H1 (cell line): ENCODE measurements at regions not wholly inside any gene's neighbourhood (a gene's known extent, or its start where the extent isn't known, plus 50 kb on each side); places are given as distances from the start of the nearest gene placed in this dataset.
"Not testable (repeated sequence)": the region's sequence is repeated elsewhere in the genome, so short reads cannot be mapped to it uniquely, and the experiment has no call there.

ENCODE experiments used
- CTCF ChIA-PET: fragments of 300-600 bp; sonication (Branson Sonifier 250); formaldehyde crosslinking; loops from one replicate; lab custom pipeline; 2021; ENCODE audit not compliant: partially characterized antibody; lab: Charles Lee
- POLR2A ChIA-PET: fragments of 300-600 bp; sonication (Branson Sonifier 250); formaldehyde crosslinking; loops from one replicate; lab custom pipeline; 2021; ENCODE audit warnings: inconsistent platforms; ENCODE audit not compliant: partially characterized antibody; lab: Charles Lee
- DNase-seq, 2 experiments: peaks; one replicate each; pipeline versions ENCODE4 v3.0.0 to v3.0.0-alpha.2; 2010 to 2022; ENCODE audit warnings: low spot score in 2 of 2, low read depth in 1 of 2, mixed read lengths in 1 of 2
- FAIRE-seq: peaks from 2 replicates; lab custom pipeline; 2011; peaks lifted over from hg19 to GRCh38; lab: Jason Lieb, UNC
- H2AFZ ChIP-seq: 2 replicates; pipeline ENCODE4 v1.8.1; 2012; ENCODE audit warnings: low read length, inconsistent platforms
- H2AK5ac ChIP-seq: 2 replicates; pipeline ENCODE4 v1.6.1; 2013; ENCODE audit warnings: low read depth, low read length
- H2BK120ac ChIP-seq: replicated peaks from 2 replicates; pipeline ENCODE3; 2013; ENCODE audit warnings: low read depth, low read length, inconsistent platforms
- H2BK12ac ChIP-seq: 2 replicates; pipeline ENCODE4 v1.6.1; 2013; ENCODE audit warnings: low read depth, low read length
- H2BK15ac ChIP-seq: 2 replicates; pipeline ENCODE4 v1.6.1; 2013; ENCODE audit warnings: low read length
- H2BK20ac ChIP-seq: 2 replicates; pipeline ENCODE4 v1.6.1; 2013; ENCODE audit warnings: low read length
- H2BK5ac ChIP-seq: 2 replicates; pipeline ENCODE4 v1.6.1; 2013; ENCODE audit warnings: low read depth, low read length
- H3K14ac ChIP-seq: 2 replicates; pipeline ENCODE4 v1.6.1; 2013; ENCODE audit warnings: inconsistent platforms; ENCODE audit not compliant: insufficient read length
- H3K18ac ChIP-seq: 2 replicates; pipeline ENCODE4 v1.6.1; 2013; ENCODE audit warnings: low read length; ENCODE audit errors: extremely low read depth
- H3K23ac ChIP-seq: 2 replicates; pipeline ENCODE4 v1.6.1; 2013; ENCODE audit warnings: inconsistent platforms; ENCODE audit not compliant: insufficient read length
- H3K23me2 ChIP-seq: 2 replicates; pipeline ENCODE4 v1.6.1; 2013; ENCODE audit warnings: low read depth, low read length
- H3K27ac ChIP-seq: 2 replicates; pipeline ENCODE4 v1.6.1; 2011; ENCODE audit warnings: low read depth, low read length, inconsistent platforms
- H3K27me3 ChIP-seq, 4 experiments: replicated peaks in 1 of 4; 1 replicate in 1 of 4; 2 replicates in 3 of 4; pipeline versions ENCODE4 v1.6.1 to v1.8.1; 2011 to 2013; ENCODE audit warnings: low read length in 3 of 4, mild to moderate bottlenecking in 3 of 4, inconsistent platforms in 2 of 4, mixed read lengths in 2 of 4, moderate library complexity in 1 of 4; ENCODE audit not compliant: control insufficient read depth in 3 of 4, insufficient read depth in 3 of 4; ENCODE audit errors: extremely low read depth in 1 of 4
- H3K36me3 ChIP-seq, 4 experiments: 2 replicates each; pipeline versions ENCODE4 v1.6.1 to v1.8.1; 2011 to 2013; ENCODE audit warnings: mild to moderate bottlenecking in 4 of 4, low read length in 3 of 4, moderate library complexity in 2 of 4, control low read depth in 1 of 4, inconsistent platforms in 1 of 4; ENCODE audit not compliant: insufficient read depth in 4 of 4, control insufficient read depth in 2 of 4
- H3K4ac ChIP-seq: replicated peaks from 2 replicates; pipeline ENCODE3; 2013; ENCODE audit warnings: low read length, low read depth, mixed read lengths, inconsistent platforms; ENCODE audit not compliant: insufficient read length
- H3K4me1 ChIP-seq, 4 experiments: replicated peaks in 1 of 4; 1 replicate in 1 of 4; 2 replicates in 3 of 4; pipeline versions ENCODE4 v1.6.1 to v1.8.1; 2011 to 2013; ENCODE audit warnings: low read length in 3 of 4, inconsistent platforms in 2 of 4, mixed read lengths in 1 of 4; ENCODE audit not compliant: insufficient read depth in 4 of 4, control insufficient read depth in 3 of 4
- H3K4me2 ChIP-seq, 2 experiments: 2 replicates each; pipeline versions ENCODE4 v1.6.1 to v1.8.1; 2011 to 2013; ENCODE audit warnings: low read depth in 2 of 2, low read length in 2 of 2, control low read depth in 1 of 2, inconsistent platforms in 1 of 2, mild to moderate bottlenecking in 1 of 2; ENCODE audit not compliant: insufficient read depth in 1 of 2
- H3K4me3 ChIP-seq, 4 experiments: fragments of 200-600, 300-600 bp in 1 of 4; sonication (generic), shearing (Covaris generic), sonication (Bioruptor Twin) in 1 of 4; 2 replicates each; pipeline versions ENCODE4 v1.5.1 to v1.8.1; 2011 to 2016; ENCODE audit warnings: low read length in 4 of 4, low read depth in 3 of 4, control low read depth in 2 of 4, inconsistent platforms in 2 of 4, mild to moderate bottlenecking in 2 of 4, mixed read lengths in 1 of 4, moderate library complexity in 1 of 4; ENCODE audit not compliant: insufficient read depth in 2 of 4; ENCODE audit errors: extremely low read depth in 1 of 4
- H3K56ac ChIP-seq: replicated peaks from 2 replicates; pipeline ENCODE3; 2013; ENCODE audit warnings: low read depth, mild to moderate bottlenecking, mixed read lengths, low read length, inconsistent platforms; ENCODE audit not compliant: insufficient read length
- H3K79me1 ChIP-seq: 2 replicates; pipeline ENCODE4 v1.6.1; 2013; ENCODE audit warnings: low read depth, low read length, control low read depth
- H3K79me2 ChIP-seq, 2 experiments: 2 replicates each; pipeline versions ENCODE4 v1.6.1 to v1.8.1; 2012 to 2013; ENCODE audit warnings: low read length in 2 of 2, mild to moderate bottlenecking in 2 of 2, inconsistent platforms in 1 of 2; ENCODE audit not compliant: insufficient read depth in 2 of 2, control insufficient read depth in 1 of 2
- H3K9ac ChIP-seq, 4 experiments: replicated peaks in 1 of 4; 1 replicate in 1 of 4; 2 replicates in 3 of 4; pipeline versions ENCODE4 v1.6.1 to v1.8.1; 2011 to 2013; ENCODE audit warnings: low read depth in 3 of 4, low read length in 3 of 4, control low read depth in 2 of 4, mild to moderate bottlenecking in 2 of 4, moderate library complexity in 2 of 4, inconsistent platforms in 1 of 4; ENCODE audit errors: extremely low read depth in 1 of 4
- H3K9me3 ChIP-seq, 2 experiments: 2 replicates each; pipeline versions ENCODE4 v1.6.1 to v1.8.1; 2012 to 2013; ENCODE audit warnings: mild to moderate bottlenecking in 2 of 2, moderate library complexity in 2 of 2, control low read depth in 1 of 2, inconsistent platforms in 1 of 2, low read depth in 1 of 2, low read length in 1 of 2, mixed read lengths in 1 of 2; ENCODE audit not compliant: insufficient read depth in 2 of 2
- H4K20me1 ChIP-seq, 2 experiments: replicated peaks in 1 of 2; 2 replicates each; pipeline versions ENCODE3 to v1.8.1; 2011 to 2013; ENCODE audit warnings: inconsistent platforms in 2 of 2, low read length in 2 of 2, mild to moderate bottlenecking in 1 of 2; ENCODE audit not compliant: insufficient read depth in 2 of 2, control insufficient read depth in 1 of 2
- H4K5ac ChIP-seq: 2 replicates; pipeline ENCODE4 v1.6.1; 2013; ENCODE audit warnings: low read length, low read depth, mixed read lengths, inconsistent platforms; ENCODE audit not compliant: insufficient read length
- H4K8ac ChIP-seq: 2 replicates; pipeline ENCODE4 v1.8.0; 2013; ENCODE audit warnings: mild to moderate bottlenecking, moderate library complexity, low read length, inconsistent platforms; ENCODE audit not compliant: insufficient read depth; ENCODE audit errors: extremely low read depth
- H4K91ac ChIP-seq: replicated peaks from 2 replicates; pipeline ENCODE3; 2013; ENCODE audit warnings: low read length, mixed read lengths, inconsistent platforms; ENCODE audit not compliant: insufficient read length
- RAD21 ChIP-seq, 2 experiments: IDR thresholded peaks in 1 of 2; conservative IDR thresholded peaks in 1 of 2; 2 replicates each; pipeline ENCODE4 v1.6.1; 2011; ENCODE audit warnings: low read depth in 2 of 2, low read length in 2 of 2, improper control_type of control experiment in 1 of 2, inconsistent platforms in 1 of 2, mild to moderate bottlenecking in 1 of 2, moderate library complexity in 1 of 2
- WGBS, 2 experiments: shearing (Covaris generic) in 1 of 2; methylation state at CpG; one replicate each; pipeline versions ENCODE4 v1.1.6 to v1.1.7; 2013 to 2015; ENCODE audit warnings: low lambda C conversion rate in 2 of 2, mixed read lengths in 2 of 2, inconsistent platforms in 1 of 2, low coverage in 1 of 2, missing lambda C conversion rate in 1 of 2; ENCODE audit not compliant: insufficient replicate concordance in 2 of 2, insufficient coverage in 1 of 2, insufficient read length in 1 of 2; ENCODE audit errors: extremely low coverage in 1 of 2, missing lambda C conversion rate in 1 of 2; 5-methylcytosine and 5-hydroxymethylcytosine counted together

DNA sequence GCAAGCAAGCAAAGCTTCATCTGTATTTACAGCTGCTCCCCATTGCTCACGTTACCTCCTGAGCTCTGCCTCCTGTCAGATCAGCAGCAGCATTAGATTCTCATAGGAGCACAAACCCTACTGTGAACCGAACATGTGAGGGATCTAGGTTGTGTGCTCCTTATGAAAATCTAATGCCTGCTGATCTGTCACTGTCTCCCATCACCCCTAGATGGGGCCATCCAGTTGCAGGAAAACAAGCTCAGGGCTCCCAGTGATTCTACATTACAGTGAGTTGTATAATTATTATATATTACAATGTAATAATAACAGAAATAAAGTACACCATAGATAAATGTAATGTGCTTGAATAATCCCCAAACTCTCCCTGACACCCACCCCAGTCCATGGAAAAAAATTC, 238.1 kb downstream of the CNTN3 start:
- H3K27me3 ChIP-seq, H2AFZ ChIP-seq, H3K9me3 ChIP-seq, H3K27ac ChIP-seq, POLR2A ChIA-PET, H3K9ac ChIP-seq, H4K20me1 ChIP-seq, H3K56ac ChIP-seq, FAIRE-seq, H3K18ac ChIP-seq, H3K14ac ChIP-seq, H3K36me3 ChIP-seq, H4K91ac ChIP-seq, H3K79me1 ChIP-seq, H3K4me2 ChIP-seq, H3K4me1 ChIP-seq, H2BK12ac ChIP-seq, H2BK120ac ChIP-seq, H3K79me2 ChIP-seq, H2AK5ac ChIP-seq, DNase-seq, H2BK20ac ChIP-seq, H3K4me3 ChIP-seq, H4K8ac ChIP-seq, H2BK15ac ChIP-seq, H4K5ac ChIP-seq, H2BK5ac ChIP-seq, H3K23me2 ChIP-seq, H3K23ac ChIP-seq, H3K4ac ChIP-seq: not testable (repeated sequence)
- TF ChIP-seq RAD21 (IDR thresholded peaks at IDR 0.05 in 1 of 2, conservative IDR thresholded peaks at IDR 0.05 in 1 of 2; ENCODE audit: low read depth in 2 of 2, low read length in 2 of 2) = peak; percentile 10 to 23; a peak in 2 of 4 replicates
- CTCF ChIA-PET = interaction anchor here (0.7 to 0.9 kb wide), 2 partner anchors 9 to 13 kb away, joined by 3 to 4 read pairs; no protein-coding TSS in a partner anchor
- 91% methylated on average over 2 of the region's 2 CpGs; no CpG with 5 or more reads in 1 of the 2 experiments for WGBS, 2 experiments
